Spleen (tissue), 7 donors: ENCODE measurements at regions not wholly inside any gene's neighbourhood (a gene's known extent, or its start where the extent isn't known, plus 50 kb on each side); places are given as distances from the start of the nearest gene placed in this dataset.

Experiments
- POLR2AphosphoS5 ChIP-seq, 3 donors: sonication (generic); formaldehyde crosslinking; IDR thresholded peaks; one replicate each; pipeline ENCODE4 v1.5.1; 2017; ENCODE audit warnings: antibody characterized with exemption in 3 of 3
- TF ChIP-seq, protein P1 (sequence below), 11 experiments: fragments of 200-600 bp in 7 of 11; fragments of 450-650 bp in 4 of 11; sonication (generic) in 4 of 11; IDR thresholded peaks in 8 of 11; conservative IDR thresholded peaks in 3 of 11; 1 replicate in 7 of 11; 2 replicates in 4 of 11; pipeline versions ENCODE4 v1.4.0 to v1.8.0; 2016 to 2021; ENCODE audit warnings: antibody characterized with exemption in 11 of 11, inconsistent platforms in 4 of 11, mild to moderate bottlenecking in 1 of 11
- donor health status: DM: no; HTN: no; CAD: no; lungs with moderate emphysema.
- donor health status: DM: no; HTN: no; CAD: no.
- donor health status: DM: no; HTN: no; CAD: no.

DNA sequence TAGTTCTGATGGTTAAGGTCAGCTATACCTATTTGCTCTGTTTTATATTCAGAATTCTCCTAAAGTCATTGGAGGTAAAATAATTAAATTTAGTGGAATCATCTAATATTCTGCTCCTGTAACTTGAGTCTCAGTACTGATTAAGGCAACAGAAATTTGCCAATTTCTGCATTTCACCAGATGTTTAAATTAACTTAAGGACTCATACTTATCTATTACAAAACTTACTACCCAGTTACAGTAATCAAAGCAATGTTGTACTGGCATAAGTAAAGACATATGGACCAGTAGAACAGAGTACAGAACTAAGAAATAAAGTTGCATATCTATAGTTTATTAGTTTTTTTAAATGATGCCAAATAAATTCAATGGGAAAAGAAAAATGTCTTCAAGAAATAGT lies 1043.8 kb downstream of the OTOL1 start:
- TF ChIP-seq, protein P1, sequence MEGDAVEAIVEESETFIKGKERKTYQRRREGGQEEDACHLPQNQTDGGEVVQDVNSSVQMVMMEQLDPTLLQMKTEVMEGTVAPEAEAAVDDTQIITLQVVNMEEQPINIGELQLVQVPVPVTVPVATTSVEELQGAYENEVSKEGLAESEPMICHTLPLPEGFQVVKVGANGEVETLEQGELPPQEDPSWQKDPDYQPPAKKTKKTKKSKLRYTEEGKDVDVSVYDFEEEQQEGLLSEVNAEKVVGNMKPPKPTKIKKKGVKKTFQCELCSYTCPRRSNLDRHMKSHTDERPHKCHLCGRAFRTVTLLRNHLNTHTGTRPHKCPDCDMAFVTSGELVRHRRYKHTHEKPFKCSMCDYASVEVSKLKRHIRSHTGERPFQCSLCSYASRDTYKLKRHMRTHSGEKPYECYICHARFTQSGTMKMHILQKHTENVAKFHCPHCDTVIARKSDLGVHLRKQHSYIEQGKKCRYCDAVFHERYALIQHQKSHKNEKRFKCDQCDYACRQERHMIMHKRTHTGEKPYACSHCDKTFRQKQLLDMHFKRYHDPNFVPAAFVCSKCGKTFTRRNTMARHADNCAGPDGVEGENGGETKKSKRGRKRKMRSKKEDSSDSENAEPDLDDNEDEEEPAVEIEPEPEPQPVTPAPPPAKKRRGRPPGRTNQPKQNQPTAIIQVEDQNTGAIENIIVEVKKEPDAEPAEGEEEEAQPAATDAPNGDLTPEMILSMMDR (IDR thresholded peaks at IDR 0.05 in 8 of 11, conservative IDR thresholded peaks at IDR 0.05 in 3 of 11), result no peak
- TF ChIP-seq POLR2AphosphoS5 (IDR thresholded peaks at IDR 0.05), result no peak
